SJCRH30 (cell line): ENCODE measurements at regions not wholly inside any gene's neighbourhood (a gene's known extent, or its start where the extent isn't known, plus 50 kb on each side); places are given as distances from the start of the nearest gene placed in this dataset.
"Not testable (repeated sequence)": the region's sequence is repeated elsewhere in the genome, so short reads cannot be mapped to it uniquely, and the experiment has no call there.

Experiments used
- DNase-seq, 2 experiments: peaks; one replicate each; pipeline ENCODE4 v3.0.0-alpha.2; 2015 to 2020
- H3K27ac ChIP-seq: fragments of 250-450 bp; sonication (Bioruptor Pico); 2 replicates; pipeline ENCODE4 v1.5.1; 2020; ENCODE audit warnings: mild to moderate bottlenecking, moderate library complexity
- H3K27me3 ChIP-seq: fragments of 250-450 bp; sonication (Bioruptor Pico); 2 replicates; pipeline ENCODE4 v1.5.1; 2020; ENCODE audit warnings: mild to moderate bottlenecking, moderate library complexity
- H3K36me3 ChIP-seq: fragments of 250-450 bp; sonication (Bioruptor Pico); 2 replicates; pipeline ENCODE4 v1.5.1; 2020; ENCODE audit warnings: mild to moderate bottlenecking, moderate library complexity
- H3K4me1 ChIP-seq: fragments of 250-450 bp; sonication (Bioruptor Pico); 2 replicates; pipeline ENCODE4 v1.5.1; 2020; ENCODE audit warnings: mild to moderate bottlenecking, moderate library complexity
- H3K4me3 ChIP-seq: fragments of 250-450 bp; sonication (Bioruptor Pico); 2 replicates; pipeline ENCODE4 v1.5.1; 2020; ENCODE audit warnings: mild to moderate bottlenecking, moderate library complexity
- H3K9me3 ChIP-seq: fragments of 250-450 bp; sonication (Bioruptor Pico); replicated peaks from 2 replicates; pipeline ENCODE4 v1.5.1; 2020; ENCODE audit warnings: mild to moderate bottlenecking, moderate library complexity

GRCh38 chr3:191919491-191920026 lies 458.6 kb downstream of the PYDC2 start:
- DNase-seq, result no peak
- Histone ChIP-seq H3K9me3 (no peaks in the 10 kb centered on the region), H3K36me3 (no peaks in the 10 kb centered on the region), H3K27me3 (no peaks in the 10 kb centered on the region), H3K4me3 (no peak overlapping the region), H3K27ac (no peak overlapping the region), H3K4me1 (no peaks in the 10 kb centered on the region)

- no peak for DNase-seq
- no peaks in the 10 kb centered on the region for H3K27me3 ChIP-seq
- no peaks in the 10 kb centered on the region for H3K9me3 ChIP-seq
- H3K36me3 ChIP-seq, result no peaks in the 10 kb centered on the region
- H3K4me1 ChIP-seq, result no peaks in the 10 kb centered on the region
- no peak overlapping the region for H3K27ac ChIP-seq
- no peak overlapping the region for H3K4me3 ChIP-seq
These were observed 461.6 kb downstream of the PYDC2 start for GRCh38 chr3:191922570-191922969.

- not testable (repeated sequence) for H3K27ac ChIP-seq, DNase-seq, H3K27me3 ChIP-seq, H3K4me1 ChIP-seq, H3K4me3 ChIP-seq, H3K36me3 ChIP-seq, H3K9me3 ChIP-seq
These were observed 466.3 kb downstream of the PYDC2 start for GRCh38 chr3:191927183-191927817.

GRCh38 chr3:191927998-191928397 lies 467.0 kb downstream of the PYDC2 start:
- H3K4me3 ChIP-seq, H3K4me1 ChIP-seq, H3K27me3 ChIP-seq, DNase-seq, H3K9me3 ChIP-seq, H3K27ac ChIP-seq, H3K36me3 ChIP-seq: not testable (repeated sequence)

- Histone ChIP-seq H3K9me3 (no peaks in the 10 kb centered on the region), H3K4me1 (no peaks in the 10 kb centered on the region), H3K36me3 (no peaks in the 10 kb centered on the region), H3K4me3 (no peak overlapping the region), H3K27ac (no peak overlapping the region), H3K27me3 (no peaks in the 10 kb centered on the region)
- no peak for DNase-seq
These were observed 483.9 kb downstream of the PYDC2 start for GRCh38 chr3:191944835-191945234.

- Histone ChIP-seq H3K27me3 (no peaks in the 10 kb centered on the region), H3K4me1 (no peaks in the 10 kb centered on the region), H3K27ac (no peak overlapping the region), H3K36me3 (no peaks in the 10 kb centered on the region), H3K9me3 (no peaks in the 10 kb centered on the region), H3K4me3 (no peak overlapping the region)
- no peak for DNase-seq
These were observed 491.2 kb downstream of the PYDC2 start for GRCh38 chr3:191952186-191952585.

- no peak overlapping the region for H3K27ac ChIP-seq
- no peak overlapping the region for H3K4me3 ChIP-seq
- no peak for DNase-seq
- H3K27me3 ChIP-seq, result no peaks in the 10 kb centered on the region
- H3K9me3 ChIP-seq, result no peaks in the 10 kb centered on the region
- no peaks in the 10 kb centered on the region for H3K4me1 ChIP-seq
- no peaks in the 10 kb centered on the region for H3K36me3 ChIP-seq
These were observed 491.6 kb downstream of the PYDC2 start for GRCh38 chr3:191952609-191953008.

- no peaks in the 10 kb centered on the region for H3K36me3 ChIP-seq
- no peak for DNase-seq
- no peaks in the 10 kb centered on the region for H3K27me3 ChIP-seq
These were observed 498.2 kb downstream of the PYDC2 start for GRCh38 chr3:191958980-191959671.

GRCh38 chr3:191959876-191960413 lies 499.0 kb downstream of the PYDC2 start:
- no peak for DNase-seq
- Histone ChIP-seq H3K36me3 (no peaks in the 10 kb centered on the region), H3K27me3 (no peaks in the 10 kb centered on the region), H3K4me3 (no peak overlapping the region), H3K4me1 (peaks cover 12% of the 10 kb centered on the region; the same call in 1 of the 2 replicates), H3K9me3 (no peaks in the 10 kb centered on the region), H3K27ac (no peak overlapping the region)

More at GRCh38 chr3:191958980-191959671, 498.2 kb downstream of the PYDC2 start:
- no peak overlapping the region for H3K4me3 ChIP-seq
- H3K27ac ChIP-seq, result no peak overlapping the region
- peaks cover 12% of the 10 kb centered on the region; the same call in 1 of the 2 replicates for H3K4me1 ChIP-seq
- no peaks in the 10 kb centered on the region for H3K9me3 ChIP-seq

- Histone ChIP-seq H3K4me3 (no peak overlapping the region), H3K36me3 (no peaks in the 10 kb centered on the region), H3K9me3 (no peaks in the 10 kb centered on the region), H3K27ac (no peak overlapping the region), H3K27me3 (no peaks in the 10 kb centered on the region), H3K4me1 (peaks cover 12% of the 10 kb centered on the region; the same call in 1 of the 2 replicates)
- no peak for DNase-seq
These were observed 500.1 kb downstream of the PYDC2 start for GRCh38 chr3:191961022-191961421.

GRCh38 chr3:191961529-191961928 lies 500.6 kb downstream of the PYDC2 start:
- Histone ChIP-seq H3K27ac (no peak overlapping the region), H3K27me3 (no peaks in the 10 kb centered on the region), H3K4me1 (peaks cover 12% of the 10 kb centered on the region; the same call in 1 of the 2 replicates), H3K9me3 (no peaks in the 10 kb centered on the region), H3K4me3 (no peak overlapping the region), H3K36me3 (no peaks in the 10 kb centered on the region)
- peak in 1 of 2 experiments; percentile 16 for DNase-seq

- Histone ChIP-seq H3K36me3 (no peaks in the 10 kb centered on the region), H3K27ac (no peak overlapping the region), H3K9me3 (no peaks in the 10 kb centered on the region), H3K27me3 (no peaks in the 10 kb centered on the region), H3K4me1 (peaks cover 12% of the 10 kb centered on the region; the same call in 1 of the 2 replicates), H3K4me3 (no peak overlapping the region)
- DNase-seq, result no peak
These were observed 501.4 kb downstream of the PYDC2 start for GRCh38 chr3:191962324-191962723.

- no peak overlapping the region for H3K27ac ChIP-seq
- peaks cover 12% of the 10 kb centered on the region; the same call in 1 of the 2 replicates for H3K4me1 ChIP-seq
- H3K4me3 ChIP-seq, result no peak overlapping the region
- H3K9me3 ChIP-seq, result no peaks in the 10 kb centered on the region
- H3K27me3 ChIP-seq, result no peaks in the 10 kb centered on the region
- H3K36me3 ChIP-seq, result no peaks in the 10 kb centered on the region
- peak; percentile 42 to 57 for DNase-seq
These were observed 502.2 kb downstream of the PYDC2 start for GRCh38 chr3:191963182-191963581.

- Histone ChIP-seq H3K27ac (no peak overlapping the region), H3K9me3 (no peaks in the 10 kb centered on the region)
- DNase-seq, result no peak
These were observed 505.6 kb downstream of the PYDC2 start for GRCh38 chr3:191966556-191966955.

GRCh38 chr3:191968299-191968698 lies 507.3 kb downstream of the PYDC2 start:
- DNase-seq, result no peak
- H3K27ac ChIP-seq, result no peak overlapping the region
- H3K9me3 ChIP-seq, result no peaks in the 10 kb centered on the region
- no peaks in the 10 kb centered on the region for H3K36me3 ChIP-seq
- H3K27me3 ChIP-seq, result no peaks in the 10 kb centered on the region
- peaks cover 3% of the 10 kb centered on the region; the same call in 1 of the 2 replicates for H3K4me1 ChIP-seq
- no peak overlapping the region for H3K4me3 ChIP-seq

More at GRCh38 chr3:191966556-191966955, 505.6 kb downstream of the PYDC2 start:
- H3K36me3 ChIP-seq, result no peaks in the 10 kb centered on the region
- H3K4me3 ChIP-seq, result no peak overlapping the region
- H3K4me1 ChIP-seq, result peaks cover 12% of the 10 kb centered on the region; the same call in 1 of the 2 replicates
- no peaks in the 10 kb centered on the region for H3K27me3 ChIP-seq
